ENCODE measurements at regions not wholly inside any gene's neighbourhood (a gene's known extent, or its start where the extent isn't known, plus 50 kb on each side); places are given as distances from the start of the nearest gene placed in this dataset.

DNA sequence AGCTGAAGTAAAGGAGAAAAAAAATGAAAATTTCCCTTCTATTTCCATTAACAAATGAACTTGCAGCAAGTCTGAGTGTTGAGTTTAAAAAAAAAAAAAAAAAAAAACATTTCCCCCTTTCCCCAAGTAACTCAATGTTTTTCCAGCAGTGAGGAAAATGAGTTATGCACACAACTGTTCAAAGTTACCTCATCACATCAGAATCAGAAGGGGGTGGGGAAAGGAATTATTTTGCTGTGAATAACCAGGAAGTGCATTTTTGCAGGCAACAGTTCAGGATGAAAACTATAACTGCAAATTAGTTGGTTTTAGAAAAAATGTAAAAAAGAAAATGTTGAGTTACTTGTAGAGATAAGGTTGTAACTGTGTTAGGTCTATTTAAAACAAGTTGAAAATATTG, 568.9 kb upstream of the CITED2 start:
- Mint-ChIP-seq H3K27ac (ENCODE audit: unreplicated experiment) (peak overlapping the region; percentile 93), H3K9me3 (ENCODE audit: unreplicated experiment) (no peaks in the 10 kb centered on the region), H3K36me3 (ENCODE audit: unreplicated experiment) (no peaks in the 10 kb centered on the region), H3K4me3 (ENCODE audit: unreplicated experiment) (no peak overlapping the region), H3K27me3 (ENCODE audit: unreplicated experiment) (no peaks in the 10 kb centered on the region), H3K4me1 (ENCODE audit: unreplicated experiment) (peaks cover 54% of the 10 kb centered on the region)
- no peak for DNase-seq (ENCODE audit: extremely low spot score, unreplicated experiment)
- TF ChIP-seq, protein P1, sequence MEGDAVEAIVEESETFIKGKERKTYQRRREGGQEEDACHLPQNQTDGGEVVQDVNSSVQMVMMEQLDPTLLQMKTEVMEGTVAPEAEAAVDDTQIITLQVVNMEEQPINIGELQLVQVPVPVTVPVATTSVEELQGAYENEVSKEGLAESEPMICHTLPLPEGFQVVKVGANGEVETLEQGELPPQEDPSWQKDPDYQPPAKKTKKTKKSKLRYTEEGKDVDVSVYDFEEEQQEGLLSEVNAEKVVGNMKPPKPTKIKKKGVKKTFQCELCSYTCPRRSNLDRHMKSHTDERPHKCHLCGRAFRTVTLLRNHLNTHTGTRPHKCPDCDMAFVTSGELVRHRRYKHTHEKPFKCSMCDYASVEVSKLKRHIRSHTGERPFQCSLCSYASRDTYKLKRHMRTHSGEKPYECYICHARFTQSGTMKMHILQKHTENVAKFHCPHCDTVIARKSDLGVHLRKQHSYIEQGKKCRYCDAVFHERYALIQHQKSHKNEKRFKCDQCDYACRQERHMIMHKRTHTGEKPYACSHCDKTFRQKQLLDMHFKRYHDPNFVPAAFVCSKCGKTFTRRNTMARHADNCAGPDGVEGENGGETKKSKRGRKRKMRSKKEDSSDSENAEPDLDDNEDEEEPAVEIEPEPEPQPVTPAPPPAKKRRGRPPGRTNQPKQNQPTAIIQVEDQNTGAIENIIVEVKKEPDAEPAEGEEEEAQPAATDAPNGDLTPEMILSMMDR (IDR thresholded peaks at IDR 0.05), result no peak

DNA sequence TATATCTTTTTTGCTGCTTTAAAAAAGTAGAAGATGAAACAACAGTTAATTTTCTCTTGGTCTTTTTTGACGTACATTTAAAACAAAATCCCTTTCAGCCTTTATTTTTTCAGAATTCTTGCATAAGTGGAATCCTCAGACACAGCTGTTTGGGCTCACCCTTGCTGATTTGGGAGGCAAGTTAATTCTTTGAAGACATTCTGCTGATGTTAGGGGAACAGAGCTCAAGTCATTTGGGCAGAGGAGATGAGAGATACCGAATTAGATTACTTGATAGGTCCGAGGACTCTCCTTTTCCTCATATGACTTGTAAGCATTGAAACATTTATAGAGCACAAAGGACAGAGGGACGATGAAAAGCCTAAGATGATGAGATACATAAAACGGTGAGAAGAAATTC, 567.9 kb upstream of the CITED2 start:
- TF ChIP-seq, protein P1 (IDR thresholded peaks at IDR 0.05), result no peak
- DNase-seq (ENCODE audit: extremely low spot score, unreplicated experiment), result no peak
- no peaks in the 10 kb centered on the region for H3K9me3 Mint-ChIP-seq (ENCODE audit: unreplicated experiment)
- no peaks in the 10 kb centered on the region for H3K36me3 Mint-ChIP-seq (ENCODE audit: unreplicated experiment)
- H3K4me3 Mint-ChIP-seq (ENCODE audit: unreplicated experiment), result no peak overlapping the region
- H3K27ac Mint-ChIP-seq (ENCODE audit: unreplicated experiment), result peak overlapping the region; percentile 93
- no peaks in the 10 kb centered on the region for H3K27me3 Mint-ChIP-seq (ENCODE audit: unreplicated experiment)
- peaks cover 54% of the 10 kb centered on the region for H3K4me1 Mint-ChIP-seq (ENCODE audit: unreplicated experiment)

DNA sequence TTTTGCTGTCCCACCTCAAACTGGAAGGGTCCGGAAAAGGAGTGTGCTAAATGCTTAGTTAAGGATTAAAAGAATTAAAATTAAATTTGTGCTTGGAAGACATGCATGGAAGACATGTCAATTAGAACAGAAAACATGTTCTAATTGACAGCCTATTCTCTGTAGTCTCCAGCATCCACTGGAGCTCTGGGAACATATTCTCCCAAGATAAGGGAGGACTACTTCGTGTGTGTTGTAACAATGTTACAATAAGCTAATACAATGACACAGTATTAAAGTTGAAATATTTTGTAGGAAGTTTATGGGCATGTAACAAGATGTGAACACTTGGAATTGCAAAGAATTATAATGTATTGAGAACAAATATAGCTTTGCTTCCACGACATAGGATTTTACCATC, 567.4 kb upstream of the CITED2 start:
- H3K27me3 Mint-ChIP-seq (ENCODE audit: unreplicated experiment), result no peaks in the 10 kb centered on the region

DNA sequence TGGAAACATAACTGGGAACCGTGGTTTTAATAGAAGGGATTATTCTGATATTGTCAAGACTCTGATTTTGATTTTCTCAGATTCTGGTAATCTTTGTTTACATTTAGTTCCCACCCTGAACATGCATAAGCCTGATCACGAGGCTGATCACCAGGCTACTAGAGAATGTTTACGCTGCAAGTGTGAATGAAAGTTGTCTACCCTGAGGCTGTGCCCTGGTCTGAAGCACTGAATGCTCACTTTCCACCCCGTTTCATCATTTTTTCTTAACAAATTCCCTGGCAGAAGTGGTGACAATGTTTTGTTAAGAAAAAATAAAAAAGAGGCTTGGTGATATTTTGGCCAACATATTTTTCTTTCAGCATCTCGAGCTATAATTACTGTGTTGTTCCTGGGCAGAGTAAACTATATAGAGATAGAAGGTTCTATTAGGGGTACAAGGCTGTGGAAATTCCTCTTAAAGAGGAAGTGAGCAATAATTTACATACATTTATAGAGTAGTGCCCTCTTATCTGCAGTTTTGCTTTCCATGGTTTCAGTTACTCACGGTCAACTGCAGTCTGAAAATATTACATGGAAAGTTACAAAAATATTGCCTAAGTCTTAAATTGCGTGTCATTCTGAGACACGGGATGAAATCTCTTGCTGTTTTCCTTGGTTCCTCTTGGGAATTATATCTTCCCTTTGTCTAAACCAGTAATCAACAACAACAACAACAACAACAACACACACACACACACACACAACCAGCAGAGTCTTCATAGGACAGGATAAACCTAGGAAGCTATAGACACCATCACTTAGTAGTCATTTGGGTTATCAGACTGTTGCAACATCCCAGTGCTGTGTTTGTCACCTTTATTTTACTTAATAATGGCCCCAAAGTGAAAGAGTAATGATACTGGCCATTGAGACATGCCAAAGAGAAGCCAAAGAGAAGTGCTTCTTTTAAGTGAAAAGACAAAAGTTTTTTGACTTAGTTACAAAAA, 566.6 kb upstream of the CITED2 start:
- TF ChIP-seq, protein P1 (IDR thresholded peaks at IDR 0.05), result no peak
- H3K27ac Mint-ChIP-seq (ENCODE audit: unreplicated experiment), result peak overlapping the region; percentile 93
- peak overlapping the region; percentile 41 for H3K4me3 Mint-ChIP-seq (ENCODE audit: unreplicated experiment)
- H3K36me3 Mint-ChIP-seq (ENCODE audit: unreplicated experiment), result no peaks in the 10 kb centered on the region
- H3K4me1 Mint-ChIP-seq (ENCODE audit: unreplicated experiment), result peaks cover 54% of the 10 kb centered on the region
- no peaks in the 10 kb centered on the region for H3K9me3 Mint-ChIP-seq (ENCODE audit: unreplicated experiment)
- DNase-seq (ENCODE audit: extremely low spot score, unreplicated experiment), result no peak
- no peaks in the 10 kb centered on the region for H3K27me3 Mint-ChIP-seq (ENCODE audit: unreplicated experiment)

More for the DNA sequence above, 567.4 kb upstream of the CITED2 start:
- H3K4me3 Mint-ChIP-seq (ENCODE audit: unreplicated experiment), result no peak overlapping the region
- no peaks in the 10 kb centered on the region for H3K36me3 Mint-ChIP-seq (ENCODE audit: unreplicated experiment)
- peak overlapping the region; percentile 93 for H3K27ac Mint-ChIP-seq (ENCODE audit: unreplicated experiment)
- H3K9me3 Mint-ChIP-seq (ENCODE audit: unreplicated experiment), result no peaks in the 10 kb centered on the region
- H3K4me1 Mint-ChIP-seq (ENCODE audit: unreplicated experiment), result peaks cover 54% of the 10 kb centered on the region
- no peak for DNase-seq (ENCODE audit: extremely low spot score, unreplicated experiment)
- TF ChIP-seq, protein P1 (IDR thresholded peaks at IDR 0.05), result no peak

DNA sequence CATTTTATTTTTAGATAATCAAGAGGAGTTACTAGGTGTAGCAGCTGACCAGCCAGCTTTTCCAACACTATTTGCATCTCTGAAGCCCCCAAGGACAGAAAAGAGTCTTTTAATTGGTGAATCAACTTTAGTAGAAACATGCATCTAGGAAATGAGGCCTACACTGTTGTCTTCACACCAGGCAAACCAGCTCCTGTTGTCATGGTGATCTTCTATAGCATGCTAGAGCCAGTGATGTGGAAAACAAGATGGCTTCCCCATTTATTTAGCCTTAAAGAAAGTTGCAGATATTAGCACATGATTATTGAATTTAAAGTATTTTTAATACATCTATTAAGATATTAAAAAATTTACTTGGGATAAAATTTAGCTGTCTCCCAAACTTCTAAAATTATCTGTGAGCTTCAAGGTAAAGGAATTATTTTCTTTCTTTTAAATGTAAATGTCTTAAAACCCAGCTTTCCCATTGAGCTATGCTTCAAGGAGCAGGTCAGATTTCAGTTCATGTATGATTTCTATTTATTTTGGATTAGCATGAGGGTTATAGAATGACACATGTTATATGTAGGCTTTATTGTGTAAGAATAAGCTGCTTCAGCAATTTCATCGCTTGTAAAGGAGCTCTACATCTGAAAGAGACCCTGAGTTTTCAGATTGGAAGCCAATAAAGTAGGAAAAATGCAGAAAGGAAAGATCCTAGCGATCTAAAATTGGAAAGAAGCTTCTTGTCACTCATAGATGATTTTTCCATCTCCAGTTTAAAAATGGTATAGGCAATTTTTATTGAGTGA, 564.9 kb upstream of the CITED2 start:
- Mint-ChIP-seq H3K4me1 (ENCODE audit: unreplicated experiment) (peaks cover 49% of the 10 kb centered on the region), H3K4me3 (ENCODE audit: unreplicated experiment) (no peak overlapping the region), H3K36me3 (ENCODE audit: unreplicated experiment) (no peaks in the 10 kb centered on the region), H3K9me3 (ENCODE audit: unreplicated experiment) (no peaks in the 10 kb centered on the region), H3K27me3 (ENCODE audit: unreplicated experiment) (no peaks in the 10 kb centered on the region), H3K27ac (ENCODE audit: unreplicated experiment) (peak overlapping the region; percentile 93)
- no peak for DNase-seq (ENCODE audit: extremely low spot score, unreplicated experiment)
- TF ChIP-seq, protein P1 (IDR thresholded peaks at IDR 0.05), result no peak

Measured in osteocyte (in vitro differentiated cells).